HS-5 (cell line): ENCODE measurements at regions not wholly inside any gene's neighbourhood (a gene's known extent, or its start where the extent isn't known, plus 50 kb on each side); places are given as distances from the start of the nearest gene placed in this dataset.
"Not testable (repeated sequence)": the region's sequence is repeated elsewhere in the genome, so short reads cannot be mapped to it uniquely, and the experiment has no call there.

ENCODE experiments used
- DNase-seq: peaks from one replicate; pipeline ENCODE4 v3.0.0-alpha.2; 2012; ENCODE audit warnings: low read depth

GRCh38 chr7:124247691-124248090, 214.8 kb upstream of the TMEM229A start:
- no peak for DNase-seq

GRCh38 chr7:124246262-124246863, 213.5 kb upstream of the TMEM229A start:
- no peak for DNase-seq

- not testable (repeated sequence) for DNase-seq
Observed at GRCh38 chr7:124244469-124244868, 211.6 kb upstream of the TMEM229A start.

GRCh38 chr7:124219681-124220080, 186.8 kb upstream of the TMEM229A start:
- DNase-seq = no peak

- no peak for DNase-seq
Observed at GRCh38 chr7:124208642-124209041, 175.8 kb upstream of the TMEM229A start.

- DNase-seq = no peak
Observed at GRCh38 chr7:124208173-124208572, 175.3 kb upstream of the TMEM229A start.

GRCh38 chr7:124205526-124205925, 172.7 kb upstream of the TMEM229A start:
- no peak for DNase-seq

- DNase-seq = no peak
Observed at GRCh38 chr7:124202546-124202945, 169.7 kb upstream of the TMEM229A start.

GRCh38 chr7:124201768-124202349, 169.0 kb upstream of the TMEM229A start:
- no peak for DNase-seq

GRCh38 chr7:124196519-124196918, 163.7 kb upstream of the TMEM229A start:
- DNase-seq = no peak

GRCh38 chr7:124192885-124193284, 160.0 kb upstream of the TMEM229A start:
- no peak for DNase-seq

- DNase-seq = no peak
Observed at GRCh38 chr7:124191713-124192112, 158.8 kb upstream of the TMEM229A start.

- DNase-seq = no peak
Observed at GRCh38 chr7:124191030-124191429, 158.2 kb upstream of the TMEM229A start.

GRCh38 chr7:124188576-124188975, 155.7 kb upstream of the TMEM229A start:
- no peak for DNase-seq

- DNase-seq = no peak
Observed at GRCh38 chr7:124187962-124188361, 155.1 kb upstream of the TMEM229A start.

- no peak for DNase-seq
Observed at GRCh38 chr7:124183649-124184048, 150.8 kb upstream of the TMEM229A start.

- DNase-seq = no peak
Observed at GRCh38 chr7:124179641-124180040, 146.8 kb upstream of the TMEM229A start.

- no peak for DNase-seq
Observed at GRCh38 chr7:124177891-124178290, 145.0 kb upstream of the TMEM229A start.

- not testable (repeated sequence) for DNase-seq
Observed at GRCh38 chr7:124171812-124172211, 138.9 kb upstream of the TMEM229A start.

GRCh38 chr7:124171068-124171467, 138.2 kb upstream of the TMEM229A start:
- DNase-seq = no peak

GRCh38 chr7:124168616-124169015, 135.7 kb upstream of the TMEM229A start:
- no peak for DNase-seq

- peak; percentile 14 for DNase-seq
Observed at GRCh38 chr7:124162667-124163066, 129.8 kb upstream of the TMEM229A start.

- no peak for DNase-seq
Observed at GRCh38 chr7:124155432-124156022, 122.7 kb upstream of the TMEM229A start.
